Lower leg skin (tissue), 4 donors: ENCODE measurements at regions not wholly inside any gene's neighbourhood (a gene's known extent, or its start where the extent isn't known, plus 50 kb on each side); places are given as distances from the start of the nearest gene placed in this dataset.

Experiments
- DNase-seq, 2 donors: peaks; one replicate each; pipeline ENCODE4 v3.0.0-alpha.2; 2019; ENCODE audit warnings: low spot score in 2 of 2
- H3K4me3 ChIP-seq: fragments of 200-600 bp; sonication (generic); 2 replicates; pipeline ENCODE4 v1.5.1; 2017; ENCODE audit warnings: mild to moderate bottlenecking, low read depth; ENCODE audit not compliant: poor library complexity, severe bottlenecking
- POLR2A ChIP-seq, 2 donors: fragments of 450-650 bp; IDR thresholded peaks; one replicate each; pipeline ENCODE4 v1.6.1; 2016 to 2017; ENCODE audit warnings: antibody characterized with exemption in 2 of 2, mild to moderate bottlenecking in 1 of 2, moderate library complexity in 1 of 2
- WGBS, 2 donors: methylation state at CpG; one replicate each; pipeline ENCODE4 v1.1.5; 2018; 5-methylcytosine and 5-hydroxymethylcytosine counted together
- intact Hi-C: fragments of 100-400 bp; cut with DNase I; formaldehyde crosslinking; loops from one replicate; pipeline ENCODE4 v1.15.0; 2023; ENCODE audit warnings: low total_unique reads
- TF ChIP-seq, protein P1 (sequence below), 3 donors: fragments of 450-650 bp; IDR thresholded peaks; one replicate each; pipeline ENCODE4 v1.5.1; 2016; ENCODE audit warnings: antibody characterized with exemption in 3 of 3, mild to moderate bottlenecking in 3 of 3, moderate library complexity in 2 of 3

DNA sequence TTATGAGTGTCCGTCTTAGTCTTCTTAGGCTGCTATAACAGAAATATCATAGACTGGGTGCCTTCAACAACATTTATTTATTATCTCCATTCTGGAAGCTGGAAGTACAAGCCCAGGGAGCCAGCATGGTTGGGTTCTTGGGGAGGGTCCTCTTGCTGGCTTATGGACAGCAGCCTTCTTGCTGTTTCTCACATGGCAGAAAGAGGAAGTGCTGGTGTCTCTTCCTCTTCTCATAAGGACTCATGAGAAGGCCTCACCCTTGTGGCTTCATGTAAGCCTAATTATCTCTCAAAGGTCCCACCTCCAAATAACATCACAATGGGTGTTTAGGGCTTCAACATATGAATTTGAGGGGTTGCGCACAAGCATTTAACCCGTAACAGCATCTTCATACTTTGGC, 207.0 kb upstream of the COX10 start:
- DNase-seq = no peak
- 97 to 98% methylated on average over 3 of the region's 3 CpGs for WGBS, 2 donors
- TF ChIP-seq, protein P1, sequence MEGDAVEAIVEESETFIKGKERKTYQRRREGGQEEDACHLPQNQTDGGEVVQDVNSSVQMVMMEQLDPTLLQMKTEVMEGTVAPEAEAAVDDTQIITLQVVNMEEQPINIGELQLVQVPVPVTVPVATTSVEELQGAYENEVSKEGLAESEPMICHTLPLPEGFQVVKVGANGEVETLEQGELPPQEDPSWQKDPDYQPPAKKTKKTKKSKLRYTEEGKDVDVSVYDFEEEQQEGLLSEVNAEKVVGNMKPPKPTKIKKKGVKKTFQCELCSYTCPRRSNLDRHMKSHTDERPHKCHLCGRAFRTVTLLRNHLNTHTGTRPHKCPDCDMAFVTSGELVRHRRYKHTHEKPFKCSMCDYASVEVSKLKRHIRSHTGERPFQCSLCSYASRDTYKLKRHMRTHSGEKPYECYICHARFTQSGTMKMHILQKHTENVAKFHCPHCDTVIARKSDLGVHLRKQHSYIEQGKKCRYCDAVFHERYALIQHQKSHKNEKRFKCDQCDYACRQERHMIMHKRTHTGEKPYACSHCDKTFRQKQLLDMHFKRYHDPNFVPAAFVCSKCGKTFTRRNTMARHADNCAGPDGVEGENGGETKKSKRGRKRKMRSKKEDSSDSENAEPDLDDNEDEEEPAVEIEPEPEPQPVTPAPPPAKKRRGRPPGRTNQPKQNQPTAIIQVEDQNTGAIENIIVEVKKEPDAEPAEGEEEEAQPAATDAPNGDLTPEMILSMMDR (IDR thresholded peaks at IDR 0.05) = no peak
- no peak for TF ChIP-seq POLR2A (IDR thresholded peaks at IDR 0.05)
- no peak overlapping the region for H3K4me3 ChIP-seq
- intact Hi-C loops = no loop called here

DNA sequence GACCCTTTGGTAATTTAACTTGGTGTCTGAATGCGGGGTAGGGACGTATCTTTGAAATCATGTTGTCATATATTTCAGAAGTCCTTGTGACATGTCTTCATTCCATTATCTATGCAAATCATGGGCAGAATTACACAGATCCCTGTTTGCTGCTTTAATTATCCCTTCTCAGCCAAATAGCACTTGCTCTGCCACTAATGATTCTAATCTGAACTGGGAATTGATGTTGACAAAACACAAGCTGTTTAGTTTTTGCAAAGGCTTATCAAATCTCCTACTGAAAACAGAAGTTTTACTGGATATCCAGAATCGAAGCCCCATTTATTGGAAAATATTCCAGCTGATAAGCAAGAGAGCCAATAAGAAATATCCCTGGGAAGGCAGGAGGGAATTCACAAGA, 205.9 kb upstream of the COX10 start:
- intact Hi-C loops = no loop called here
- DNase-seq = no peak
- TF ChIP-seq POLR2A (IDR thresholded peaks at IDR 0.05) = no peak
- TF ChIP-seq, protein P1 (IDR thresholded peaks at IDR 0.05) = no peak
- 82 to 90% methylated on average over 3 of the region's 3 CpGs for WGBS, 2 donors
- H3K4me3 ChIP-seq = no peak overlapping the region

DNA sequence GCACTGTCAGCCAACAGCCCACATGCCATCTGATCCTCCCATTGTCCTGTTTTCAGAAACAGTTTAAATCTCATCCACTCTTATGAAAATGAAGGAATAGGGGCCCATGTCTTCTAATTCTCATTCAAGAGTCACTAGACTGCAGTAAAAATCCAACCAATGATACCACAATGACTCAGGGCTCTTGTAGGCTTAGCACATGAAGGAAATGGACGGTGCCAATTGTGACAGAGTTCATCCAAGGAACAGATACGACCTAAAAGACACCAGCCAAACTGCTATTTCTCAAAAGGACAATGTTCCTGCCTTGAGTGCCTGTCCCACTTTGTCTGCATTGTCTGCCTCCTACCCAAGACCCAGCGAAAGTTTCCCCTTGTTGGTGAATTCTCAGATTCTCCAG, 204.8 kb upstream of the COX10 start:
- WGBS, 2 donors = 74 to 78% methylated on average over 3 of the region's 3 CpGs
- intact Hi-C loops = no loop called here
- no peak overlapping the region for H3K4me3 ChIP-seq
- TF ChIP-seq POLR2A (IDR thresholded peaks at IDR 0.05) = no peak
- TF ChIP-seq, protein P1 (IDR thresholded peaks at IDR 0.05) = no peak
- no peak for DNase-seq

DNA sequence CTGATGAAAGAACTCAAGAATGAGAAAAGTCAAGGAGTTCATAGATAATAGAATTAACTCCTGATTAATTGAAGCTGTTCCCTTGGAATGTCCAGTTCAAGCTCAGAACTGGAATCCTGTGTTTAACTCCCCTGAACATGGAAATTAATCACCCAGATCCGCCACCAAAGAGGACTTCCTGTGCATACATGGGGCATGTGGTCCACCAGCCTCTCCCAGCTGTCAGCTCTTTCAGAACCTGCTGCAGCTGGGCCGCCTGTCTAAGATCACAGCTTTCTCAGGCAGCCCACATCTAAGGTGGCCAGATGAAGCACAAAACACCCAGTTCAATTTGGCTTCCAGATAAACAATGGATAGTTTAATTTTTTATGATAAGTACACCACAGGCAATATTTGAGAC, 203.7 kb upstream of the COX10 start:
- no peak for DNase-seq
- intact Hi-C loops = no loop called here
- no peak for TF ChIP-seq POLR2A (IDR thresholded peaks at IDR 0.05)
- TF ChIP-seq, protein P1 (IDR thresholded peaks at IDR 0.05) = no peak
- WGBS, 2 donors = 81 to 93% methylated on average over 2 of the region's 2 CpGs
- no peak overlapping the region for H3K4me3 ChIP-seq

DNA sequence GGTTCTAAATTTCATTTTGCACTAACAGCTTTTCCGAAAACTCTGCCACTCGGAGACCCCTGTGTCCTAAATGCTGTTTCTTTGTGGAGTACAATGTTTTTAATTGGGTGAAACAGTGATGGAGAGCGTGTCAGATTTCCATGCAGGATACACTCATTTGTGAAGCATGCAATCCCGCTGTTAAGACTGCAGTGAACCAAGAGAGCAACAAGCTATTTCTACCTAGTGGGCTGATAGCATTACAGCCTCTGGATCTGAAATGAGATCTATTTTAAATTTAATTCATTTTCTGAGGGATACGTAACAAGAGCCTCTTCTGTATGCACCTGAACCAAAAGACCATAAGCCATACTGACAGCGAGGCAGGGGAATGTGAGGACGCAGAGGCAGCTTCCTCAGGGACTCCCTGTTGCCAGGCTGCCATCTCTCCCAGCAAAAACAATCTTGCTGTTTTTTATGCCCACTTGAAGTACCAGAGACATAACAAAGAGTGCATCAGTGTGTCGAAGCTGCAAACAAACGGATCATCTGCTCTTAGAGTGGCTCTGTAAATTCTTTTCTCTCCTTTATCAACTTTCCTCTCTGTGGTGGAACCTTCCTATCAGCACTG, 199.9 kb upstream of the COX10 start:
- no peak overlapping the region for H3K4me3 ChIP-seq
- 84 to 87% methylated on average over 9 of the region's 9 CpGs for WGBS, 2 donors
- DNase-seq = no peak
- intact Hi-C loops = no loop called here
- TF ChIP-seq, protein P1 (IDR thresholded peaks at IDR 0.05) = no peak
- no peak for TF ChIP-seq POLR2A (IDR thresholded peaks at IDR 0.05)

DNA sequence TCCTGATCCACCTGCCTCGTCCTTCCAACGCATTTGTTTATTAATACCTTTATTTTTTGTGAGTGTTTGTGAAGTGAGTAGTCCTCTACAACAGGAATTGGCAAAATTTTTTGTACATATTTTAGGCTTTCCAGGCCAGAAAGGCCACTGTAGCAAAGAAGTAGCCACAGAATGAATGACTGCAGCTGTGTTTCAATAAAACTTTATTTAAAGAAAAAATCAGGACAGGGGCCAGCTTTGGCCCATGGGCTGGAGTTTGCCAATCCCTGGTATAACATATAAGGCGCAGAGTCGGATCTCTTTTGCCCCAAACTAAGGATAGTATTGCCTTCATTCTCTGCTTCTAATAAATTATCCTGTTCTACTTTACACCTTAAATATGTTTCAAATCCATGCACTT, 198.0 kb upstream of the COX10 start:
- TF ChIP-seq, protein P1 (IDR thresholded peaks at IDR 0.05) = no peak
- no peak for TF ChIP-seq POLR2A (IDR thresholded peaks at IDR 0.05)
- 94 to 95% methylated on average over 4 of the region's 4 CpGs for WGBS, 2 donors
- no peak for DNase-seq
- intact Hi-C loops = no loop called here
- no peak overlapping the region for H3K4me3 ChIP-seq
